GM19240 (cell line): ENCODE measurements at regions not wholly inside any gene's neighbourhood (a gene's known extent, or its start where the extent isn't known, plus 50 kb on each side); places are given as distances from the start of the nearest gene placed in this dataset.

Source experiments
- DNase-seq: peaks from one replicate; pipeline ENCODE4 v3.0.0; 2011; ENCODE audit warnings: low spot score; ENCODE audit not compliant: insufficient read length

GRCh38 chr10:70939441-70940003, 51.2 kb upstream of the PCBD1 start:
- no peak for DNase-seq

GRCh38 chr10:70940834-70941568, 52.6 kb upstream of the PCBD1 start:
- DNase-seq, result no peak

GRCh38 chr10:70942125-70942524, 53.8 kb upstream of the PCBD1 start:
- no peak for DNase-seq

- no peak for DNase-seq
Measured at GRCh38 chr10:70942725-70943124, 54.4 kb upstream of the PCBD1 start.

GRCh38 chr10:70943249-70943648, 54.9 kb upstream of the PCBD1 start:
- no peak for DNase-seq

- no peak for DNase-seq
Measured at GRCh38 chr10:70943841-70944466, 55.6 kb upstream of the PCBD1 start.

GRCh38 chr10:70950037-70950436, 61.7 kb upstream of the PCBD1 start:
- no peak for DNase-seq

- no peak for DNase-seq
Measured at GRCh38 chr10:70950801-70951200, 62.4 kb upstream of the PCBD1 start.

GRCh38 chr10:70952401-70952800, 64.0 kb upstream of the PCBD1 start:
- DNase-seq, result no peak

- DNase-seq, result no peak
Measured at GRCh38 chr10:70952921-70953320, 64.6 kb upstream of the PCBD1 start.

GRCh38 chr10:70954381-70955176, 66.2 kb upstream of the PCBD1 start:
- no peak for DNase-seq

GRCh38 chr10:70956029-70956759, 67.8 kb upstream of the PCBD1 start:
- no peak for DNase-seq

GRCh38 chr10:70958396-70958795, 70.0 kb upstream of the PCBD1 start:
- no peak for DNase-seq

- DNase-seq, result no peak
Measured at GRCh38 chr10:70960316-70960715, 72.0 kb upstream of the PCBD1 start.

GRCh38 chr10:70960783-70961570, 72.6 kb upstream of the PCBD1 start:
- DNase-seq, result no peak

- no peak for DNase-seq
Measured at GRCh38 chr10:70962686-70963085, 74.3 kb upstream of the PCBD1 start.

- DNase-seq, result no peak
Measured at GRCh38 chr10:70963271-70963670, 74.9 kb upstream of the PCBD1 start.

- DNase-seq, result no peak
Measured at GRCh38 chr10:70964245-70964644, 75.9 kb upstream of the PCBD1 start.

GRCh38 chr10:70964881-70965280, 76.5 kb upstream of the PCBD1 start:
- no peak for DNase-seq

GRCh38 chr10:70965566-70965965, 77.2 kb upstream of the PCBD1 start:
- no peak for DNase-seq
